H1 (cell line): ENCODE measurements at regions not wholly inside any gene's neighbourhood (a gene's known extent, or its start where the extent isn't known, plus 50 kb on each side); places are given as distances from the start of the nearest gene placed in this dataset.

Experiments
- ASH2L ChIP-seq: fragments of 200-600, 300-600 bp; sonication (generic); IDR thresholded peaks from one replicate; pipeline ENCODE4 v1.7.1; 2017; ENCODE audit warnings: low read length
- ATF2 ChIP-seq: IDR thresholded peaks from 2 replicates; pipeline ENCODE4 v1.6.1; 2012; ENCODE audit warnings: low read length, inconsistent platforms
- CTCF ChIP-seq, 3 experiments: IDR thresholded peaks; 1 replicate in 2 of 3; 2 replicates in 1 of 3; pipeline versions ENCODE4 v1.5.1 to v1.6.1; 2011; ENCODE audit warnings: low read length in 3 of 3, mild to moderate bottlenecking in 3 of 3, inconsistent platforms in 2 of 3, low read depth in 1 of 3, moderate library complexity in 1 of 3; ENCODE audit not compliant: insufficient read depth in 1 of 3; ENCODE audit errors: control extremely low read depth in 1 of 3
- KDM4A ChIP-seq: IDR thresholded peaks from one replicate; pipeline ENCODE4 v1.7.1; 2012; ENCODE audit warnings: low read depth, mild to moderate bottlenecking, moderate library complexity, low read length, inconsistent platforms; ENCODE audit not compliant: severe bottlenecking
- RBBP5 ChIP-seq: IDR thresholded peaks from 2 replicates; pipeline ENCODE4 v1.7.1; 2012; ENCODE audit warnings: low read depth, mild to moderate bottlenecking, inconsistent platforms, low read length, moderate library complexity, borderline replicate concordance
- USF2 ChIP-seq: IDR thresholded peaks from 2 replicates; pipeline ENCODE4 v1.6.1; 2011; ENCODE audit warnings: low read length, improper control_type of control experiment
- YY1 ChIP-seq: IDR thresholded peaks from 2 replicates; pipeline ENCODE4 v1.6.1; 2011; ENCODE audit warnings: low read depth, mild to moderate bottlenecking, low read length

- no peak for TF ChIP-seq KDM4A
- TF ChIP-seq ATF2 = no peak
- TF ChIP-seq RBBP5 = no peak
- no peak for TF ChIP-seq CTCF (IDR thresholded peaks at IDR 0.05; ENCODE audit: control extremely low read depth in 1 of 3, insufficient read depth in 1 of 3, low read depth in 1 of 3, low read length in 3 of 3)
- TF ChIP-seq USF2 = no peak
- peak; percentile 72 for TF ChIP-seq YY1
- TF ChIP-seq ASH2L = peak; percentile 30
Observed at GRCh38 chr21:16634515-16634914, 878.3 kb upstream of the CXADR start (continued).
